ENCODE measurements at regions not wholly inside any gene's neighbourhood (a gene's known extent, or its start where the extent isn't known, plus 50 kb on each side); places are given as distances from the start of the nearest gene placed in this dataset.
"Not testable (repeated sequence)": the region's sequence is repeated elsewhere in the genome, so short reads cannot be mapped to it uniquely, and the experiment has no call there.

- in situ Hi-C loops (cut with MboI; ENCODE audit: low sequenced_read_pairs) = no loop called here
These were observed 72.8 kb upstream of the RBM19 start for GRCh38 chr12:114038962-114039361.

GRCh38 chr12:114032801-114033200 is 66.7 kb upstream of the RBM19 start:
- in situ Hi-C loops (cut with MboI; ENCODE audit: low sequenced_read_pairs) = no loop called here
- DNase-seq (ENCODE audit: low spot score in 2 of 2) = no peak
- H3K9me3 ChIP-seq = no peaks in the 10 kb centered on the region
- H3K4me3 ChIP-seq = no peak overlapping the region
- no peaks in the 10 kb centered on the region; the same call in 1 of the 2 replicates for H3K27me3 ChIP-seq (ENCODE audit: low read depth)
- H3K4me1 ChIP-seq = no peaks in the 10 kb centered on the region
- no peaks in the 10 kb centered on the region for H3K36me3 ChIP-seq (replicated peaks)

More at GRCh38 chr12:114038962-114039361, 72.8 kb upstream of the RBM19 start:
- Histone ChIP-seq H3K4me1 (no peaks in the 10 kb centered on the region), H3K4me3 (no peak overlapping the region), H3K36me3 (replicated peaks) (no peaks in the 10 kb centered on the region), H3K9me3 (no peaks in the 10 kb centered on the region), H3K27me3 (ENCODE audit: low read depth) (no peaks in the 10 kb centered on the region)
- no peak for DNase-seq (ENCODE audit: low spot score in 2 of 2)

- no peak for DNase-seq (ENCODE audit: low spot score in 2 of 2)
- Histone ChIP-seq H3K27me3 (ENCODE audit: low read depth) (peaks cover 2% of the 10 kb centered on the region; the same call in 1 of the 2 replicates), H3K36me3 (replicated peaks) (no peaks in the 10 kb centered on the region), H3K4me1 (no peaks in the 10 kb centered on the region), H3K4me3 (no peak overlapping the region), H3K9me3 (no peaks in the 10 kb centered on the region)
- in situ Hi-C loops (cut with MboI; ENCODE audit: low sequenced_read_pairs) = no loop called here
These were observed 64.3 kb upstream of the RBM19 start for GRCh38 chr12:114030451-114030850.

- Histone ChIP-seq H3K36me3 (replicated peaks) (no peaks in the 10 kb centered on the region), H3K4me3 (no peak overlapping the region), H3K4me1 (no peaks in the 10 kb centered on the region), H3K9me3 (no peaks in the 10 kb centered on the region), H3K27me3 (ENCODE audit: low read depth) (peaks cover 2% of the 10 kb centered on the region; the same call in 1 of the 2 replicates)
- in situ Hi-C loops (cut with MboI; ENCODE audit: low sequenced_read_pairs) = no loop called here
- no peak for DNase-seq (ENCODE audit: low spot score in 2 of 2)
These were observed 60.7 kb upstream of the RBM19 start for GRCh38 chr12:114026805-114027204.

- Histone ChIP-seq H3K4me3 (no peak overlapping the region), H3K27me3 (ENCODE audit: low read depth) (peaks cover 2% of the 10 kb centered on the region; the same call in 1 of the 2 replicates), H3K4me1 (no peaks in the 10 kb centered on the region), H3K36me3 (replicated peaks) (no peaks in the 10 kb centered on the region), H3K9me3 (no peaks in the 10 kb centered on the region)
- in situ Hi-C loops (cut with MboI; ENCODE audit: low sequenced_read_pairs) = no loop called here
- DNase-seq (ENCODE audit: low spot score in 2 of 2) = no peak
These were observed 59.8 kb upstream of the RBM19 start for GRCh38 chr12:114025935-114026334.

GRCh38 chr12:114022081-114022480 is 56.0 kb upstream of the RBM19 start:
- in situ Hi-C loops (cut with MboI; ENCODE audit: low sequenced_read_pairs); H3K4me1 ChIP-seq; DNase-seq (ENCODE audit: low spot score in 2 of 2); H3K9me3 ChIP-seq; H3K4me3 ChIP-seq; H3K36me3 ChIP-seq (replicated peaks); H3K27me3 ChIP-seq (ENCODE audit: low read depth): not testable (repeated sequence)

- in situ Hi-C loops (cut with MboI; ENCODE audit: low sequenced_read_pairs) = no loop called here
- Histone ChIP-seq H3K27me3 (ENCODE audit: low read depth) (no peaks in the 10 kb centered on the region), H3K9me3 (no peaks in the 10 kb centered on the region), H3K36me3 (replicated peaks) (no peaks in the 10 kb centered on the region), H3K4me3 (no peak overlapping the region), H3K4me1 (no peaks in the 10 kb centered on the region)
- no peak for DNase-seq (ENCODE audit: low spot score in 2 of 2)
These were observed 52.5 kb upstream of the RBM19 start for GRCh38 chr12:114018669-114019068.

All from HAP-1 (cell line).